ENCODE measurements at regions not wholly inside any gene's neighbourhood (a gene's known extent, or its start where the extent isn't known, plus 50 kb on each side); places are given as distances from the start of the nearest gene placed in this dataset.
"Not testable (repeated sequence)": the region's sequence is repeated elsewhere in the genome, so short reads cannot be mapped to it uniquely, and the experiment has no call there.

DNA sequence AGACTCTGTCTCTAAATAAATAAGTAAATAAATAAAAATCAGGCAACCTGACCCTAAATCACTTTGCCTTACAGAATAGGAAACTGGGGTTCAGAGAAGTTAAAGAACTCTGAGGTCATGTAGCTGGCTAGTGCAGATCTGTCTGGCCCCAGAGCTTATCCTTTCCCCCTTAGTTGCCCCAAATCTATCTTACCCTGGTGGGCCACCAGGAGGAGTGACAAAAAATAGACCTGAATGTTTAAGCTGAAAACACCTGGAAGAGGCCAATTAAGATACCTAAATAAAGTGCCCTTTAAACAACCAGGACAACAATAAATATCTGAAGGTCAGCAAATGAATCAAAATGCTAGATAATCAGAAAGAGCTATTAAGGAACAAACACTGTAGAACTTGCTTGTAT is 59.7 kb downstream of the TEX35 start:
- DNase-seq (ENCODE audit: low read depth, low spot score): no peak

GRCh38 chr1:178573330-178573729 is 60.4 kb downstream of the TEX35 start:
- no peak overlapping the region for H3K27ac ChIP-seq
- no peak for DNase-seq (ENCODE audit: low read depth, low spot score)

More for the DNA sequence above, 59.7 kb downstream of the TEX35 start:
- no peak overlapping the region for H3K27ac ChIP-seq

DNA sequence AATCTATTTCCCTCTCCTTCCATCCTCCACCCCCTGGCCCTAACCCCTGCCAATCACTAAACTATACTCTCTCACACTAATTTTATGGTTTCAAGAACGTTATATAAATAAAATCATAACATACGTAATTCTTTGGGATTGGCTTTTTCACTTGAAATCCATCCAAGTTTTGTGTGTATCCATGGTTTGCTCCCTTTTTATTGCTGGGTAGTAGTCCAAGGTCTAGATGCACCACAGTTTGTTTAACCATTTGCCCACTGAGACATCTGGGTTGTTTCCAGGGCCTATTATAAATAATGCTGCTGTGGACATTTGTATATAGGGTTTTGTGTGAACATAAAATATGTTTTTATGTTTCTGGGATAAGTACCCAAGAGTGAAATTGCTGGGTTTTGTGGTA is 61.4 kb downstream of the TEX35 start:
- no peak for DNase-seq (ENCODE audit: low read depth, low spot score)
- no peak overlapping the region for H3K27ac ChIP-seq

GRCh38 chr1:178575611-178576361 is 62.9 kb downstream of the TEX35 start:
- DNase-seq (ENCODE audit: low read depth, low spot score): no peak
- H3K27ac ChIP-seq: no peak overlapping the region

DNA sequence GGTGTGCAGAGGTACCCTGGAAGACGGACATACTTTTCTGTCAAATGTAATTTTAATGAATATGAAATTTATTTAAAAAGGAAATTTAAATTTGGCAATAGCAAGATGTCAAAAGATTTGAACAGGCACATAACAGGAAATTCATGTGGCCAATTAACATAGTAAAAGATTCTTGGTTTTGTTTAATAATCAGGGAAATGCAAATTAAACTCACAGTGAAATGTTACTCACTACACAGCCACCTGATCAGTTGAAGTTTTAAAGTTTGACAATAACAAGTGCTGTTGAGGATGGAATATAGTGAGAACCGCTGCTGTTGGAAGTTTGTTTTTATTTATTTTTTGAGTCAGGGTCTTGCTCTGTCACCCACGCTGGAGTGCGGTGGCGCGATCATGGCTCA is 63.9 kb downstream of the TEX35 start:
- no peak overlapping the region for H3K27ac ChIP-seq
- DNase-seq (ENCODE audit: low read depth, low spot score): no peak

DNA sequence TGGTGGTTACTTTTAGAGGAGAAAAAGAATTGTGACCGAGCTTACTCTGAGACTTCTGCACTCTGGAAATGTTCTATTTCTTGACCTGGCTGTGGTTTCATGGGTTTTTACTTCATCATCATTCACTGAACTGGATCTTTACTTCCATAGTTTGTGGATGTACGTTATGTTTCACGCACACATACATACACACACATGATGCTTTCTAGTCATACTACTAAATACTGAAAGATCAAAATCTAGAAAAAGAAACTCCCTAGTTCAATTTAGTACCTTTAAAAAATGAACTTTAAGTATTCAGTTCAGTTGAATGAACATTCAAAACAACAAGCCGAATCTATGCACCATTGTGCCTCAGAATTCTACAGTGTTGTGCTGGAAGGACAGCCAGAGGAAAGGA is 65.0 kb downstream of the TEX35 start:
- H3K27ac ChIP-seq: no peak overlapping the region

GRCh38 chr1:178578541-178578940 is 65.6 kb downstream of the TEX35 start:
- no peak overlapping the region for H3K27ac ChIP-seq

More for the DNA sequence above, 65.0 kb downstream of the TEX35 start:
- no peak for DNase-seq (ENCODE audit: low read depth, low spot score)

GRCh38 chr1:178579095-178579494 is 66.2 kb downstream of the TEX35 start:
- H3K27ac ChIP-seq: no peak overlapping the region
- DNase-seq (ENCODE audit: low read depth, low spot score): no peak

More at GRCh38 chr1:178578541-178578940, 65.6 kb downstream of the TEX35 start:
- no peak for DNase-seq (ENCODE audit: low read depth, low spot score)

DNA sequence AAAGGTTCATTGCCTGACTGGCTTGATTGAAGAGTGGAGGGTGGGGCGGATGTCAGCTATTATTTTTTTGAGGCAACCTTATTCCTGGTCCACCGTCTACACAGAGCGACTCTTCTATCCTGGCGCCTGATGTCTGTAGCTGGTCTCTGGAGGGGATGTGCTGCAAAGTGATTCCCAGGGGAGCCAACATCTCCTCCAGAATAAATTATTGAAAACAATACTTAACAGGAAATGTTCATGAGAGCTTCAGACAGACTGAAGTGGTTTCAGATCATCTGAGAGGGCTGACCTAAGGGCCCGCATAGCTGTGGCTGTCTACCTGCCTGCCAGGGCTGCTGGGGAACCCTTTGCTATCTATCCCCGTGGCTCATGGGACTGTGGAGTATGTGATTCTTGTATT is 66.7 kb downstream of the TEX35 start:
- no peak for DNase-seq (ENCODE audit: low read depth, low spot score)
- no peak overlapping the region for H3K27ac ChIP-seq

- DNase-seq (ENCODE audit: low read depth, low spot score): no peak
- H3K27ac ChIP-seq: no peak overlapping the region
Measured at GRCh38 chr1:178580096-178580495, 67.2 kb downstream of the TEX35 start.

DNA sequence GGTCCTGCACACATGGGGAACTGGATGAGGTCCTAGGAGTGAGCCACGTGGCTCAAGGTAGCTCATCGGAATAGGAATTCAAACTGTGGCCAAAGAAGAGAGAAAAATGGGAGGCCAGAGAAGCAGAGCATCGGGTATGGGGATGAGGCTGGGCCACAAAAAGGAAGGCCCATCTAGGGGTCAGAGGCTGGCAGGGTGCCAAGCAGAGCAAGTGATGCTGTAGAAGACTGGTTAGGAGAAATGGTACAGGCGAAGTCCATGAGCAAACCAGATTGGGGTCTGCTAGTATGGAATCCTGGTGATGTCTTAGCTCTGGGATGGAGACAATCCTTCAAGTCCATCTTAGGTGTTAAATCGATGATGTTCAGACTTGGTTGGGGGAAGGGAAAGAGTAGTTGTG is 68.0 kb downstream of the TEX35 start:
- DNase-seq (ENCODE audit: low read depth, low spot score): no peak
- H3K27ac ChIP-seq: no peak overlapping the region

DNA sequence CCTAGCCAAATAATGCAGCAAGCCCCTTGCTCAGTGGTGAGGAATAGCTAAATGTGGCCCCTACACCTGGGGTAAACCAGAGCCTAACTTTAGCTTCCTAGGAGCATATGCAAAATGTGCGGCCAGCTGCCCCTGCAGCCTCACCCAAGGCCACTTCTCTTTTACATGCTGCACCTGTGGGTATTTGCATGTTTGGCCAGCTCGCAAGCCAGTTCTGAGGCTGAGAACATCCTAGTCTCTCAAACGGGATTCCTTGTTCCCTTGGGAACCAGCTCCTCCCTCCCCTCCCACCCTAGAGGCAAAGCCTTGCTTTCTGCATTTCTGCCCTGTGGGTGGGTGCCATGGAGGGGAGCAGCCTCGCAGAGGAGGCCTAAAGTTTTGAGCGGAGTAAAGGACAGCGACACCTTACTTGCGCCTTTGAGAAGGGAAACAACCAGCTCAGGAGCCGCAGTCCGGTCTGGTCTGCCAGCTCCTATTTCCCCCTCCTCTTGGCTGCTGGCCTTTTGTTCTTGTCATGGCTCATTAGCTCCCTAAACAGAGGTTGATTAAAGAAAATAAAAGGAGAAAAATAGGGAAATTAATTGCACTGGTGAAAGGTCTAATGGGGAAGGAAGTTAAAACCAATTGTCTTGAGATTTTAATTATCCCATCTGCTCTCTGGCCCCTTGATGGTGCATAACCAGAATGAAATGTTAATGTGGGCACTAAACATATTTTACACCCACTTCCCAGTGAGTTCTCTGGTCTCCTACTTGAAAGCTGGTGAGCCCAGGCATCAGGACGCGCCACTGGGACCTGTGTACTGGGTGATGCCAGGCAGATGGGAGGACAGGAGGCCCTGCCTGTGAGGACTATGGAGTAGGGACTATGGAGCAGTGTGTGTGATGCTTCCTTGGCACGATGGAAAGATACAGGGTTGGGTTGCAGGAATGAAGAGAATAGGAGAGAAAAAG is 68.7 kb downstream of the TEX35 start:
- DNase-seq (ENCODE audit: low read depth, low spot score): no peak
- H3K27ac ChIP-seq: no peak overlapping the region

DNA sequence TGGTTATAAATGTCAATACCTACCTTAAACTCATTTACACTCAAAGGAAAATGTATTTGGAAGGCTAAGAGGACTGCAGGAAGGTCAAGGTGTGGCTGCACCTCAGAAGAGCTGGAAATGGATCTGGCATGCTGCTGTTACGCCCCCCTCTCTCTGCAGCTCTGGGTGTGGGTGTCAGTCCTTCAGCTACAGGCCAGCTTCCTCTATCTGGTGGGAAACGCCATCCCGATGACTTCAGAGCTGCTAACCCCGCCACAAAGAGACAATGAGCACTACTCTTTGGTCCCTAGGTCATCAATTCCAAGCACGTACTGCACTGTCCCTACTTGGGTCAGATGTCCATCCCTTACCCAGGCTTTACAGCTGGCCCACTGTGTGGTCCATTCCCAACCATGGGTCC is 74.2 kb downstream of the TEX35 start:
- H3K27ac ChIP-seq: no peak overlapping the region
- DNase-seq (ENCODE audit: low read depth, low spot score): no peak

GRCh38 chr1:178587975-178588374 is 75.1 kb downstream of the TEX35 start:
- no peak overlapping the region for H3K27ac ChIP-seq
- no peak for DNase-seq (ENCODE audit: low read depth, low spot score)

DNA sequence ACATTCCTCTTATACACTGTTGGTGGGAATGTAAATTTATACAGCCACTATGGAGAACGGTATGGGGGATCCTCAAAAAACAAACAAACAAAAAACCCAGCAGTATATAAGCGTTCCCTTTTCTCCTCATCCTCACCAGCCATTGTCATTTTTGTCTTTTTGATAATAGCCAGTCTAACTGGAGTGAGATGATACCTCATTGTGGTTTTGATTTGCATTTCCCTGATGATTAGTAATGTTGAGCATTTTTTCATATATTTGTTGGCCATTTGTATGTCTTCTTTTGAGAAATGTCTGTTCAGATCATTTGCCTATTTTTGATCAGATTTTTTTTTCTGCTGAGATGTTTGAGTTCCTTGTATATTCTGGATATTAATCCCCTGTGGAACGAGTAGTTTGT is 76.1 kb downstream of the TEX35 start:
- DNase-seq (ENCODE audit: low read depth, low spot score): not testable (repeated sequence)

DNA sequence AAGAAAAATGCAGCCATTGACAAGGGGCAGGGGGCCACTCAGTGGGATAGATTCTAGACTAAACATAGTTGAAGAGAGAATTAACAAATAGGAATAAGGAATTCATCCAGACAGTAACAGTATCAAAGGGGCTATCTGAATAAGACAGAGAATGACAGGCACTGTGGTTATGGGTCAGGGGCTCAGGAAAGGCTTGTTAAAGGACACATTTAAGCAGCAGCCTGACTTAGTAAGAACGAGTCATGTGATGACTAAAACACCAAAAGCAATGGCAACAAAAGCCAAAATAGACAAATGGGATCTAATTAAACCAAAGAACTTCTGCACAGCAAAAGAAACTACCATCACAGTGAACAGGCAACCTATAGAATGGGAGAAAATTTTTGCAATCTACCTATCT is 78.9 kb downstream of the TEX35 start:
- H3K27ac ChIP-seq; DNase-seq (ENCODE audit: low read depth, low spot score): not testable (repeated sequence)

More for the DNA sequence above, 76.1 kb downstream of the TEX35 start:
- H3K27ac ChIP-seq: not testable (repeated sequence)

GRCh38 chr1:178593515-178593914 is 80.6 kb downstream of the TEX35 start:
- H3K27ac ChIP-seq: no peak overlapping the region
- DNase-seq (ENCODE audit: low read depth, low spot score): no peak

DNA sequence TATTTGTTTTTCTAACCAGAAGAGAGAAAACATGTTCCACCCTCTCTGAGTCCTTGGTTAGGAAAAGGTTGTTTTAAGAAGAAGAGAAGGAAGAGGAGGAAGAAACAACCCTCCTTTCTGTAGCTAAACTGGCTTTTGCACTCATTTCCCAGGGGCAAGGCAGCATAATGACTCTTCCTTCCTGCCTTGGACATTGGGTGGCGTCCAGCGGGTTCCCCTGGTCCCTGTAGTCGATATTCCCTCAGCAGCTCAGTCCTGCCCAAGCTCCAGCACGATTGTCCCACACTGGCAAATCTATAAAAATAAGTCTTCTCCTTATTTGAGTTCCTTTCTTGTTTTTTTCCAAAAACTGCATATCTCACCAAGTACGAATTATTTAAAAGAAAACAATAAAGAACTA is 81.2 kb downstream of the TEX35 start:
- DNase-seq (ENCODE audit: low read depth, low spot score): no peak
- H3K27ac ChIP-seq: no peak overlapping the region

- no peak for DNase-seq (ENCODE audit: low read depth, low spot score)
Measured at GRCh38 chr1:178595491-178595890, 82.6 kb downstream of the TEX35 start.

DNA sequence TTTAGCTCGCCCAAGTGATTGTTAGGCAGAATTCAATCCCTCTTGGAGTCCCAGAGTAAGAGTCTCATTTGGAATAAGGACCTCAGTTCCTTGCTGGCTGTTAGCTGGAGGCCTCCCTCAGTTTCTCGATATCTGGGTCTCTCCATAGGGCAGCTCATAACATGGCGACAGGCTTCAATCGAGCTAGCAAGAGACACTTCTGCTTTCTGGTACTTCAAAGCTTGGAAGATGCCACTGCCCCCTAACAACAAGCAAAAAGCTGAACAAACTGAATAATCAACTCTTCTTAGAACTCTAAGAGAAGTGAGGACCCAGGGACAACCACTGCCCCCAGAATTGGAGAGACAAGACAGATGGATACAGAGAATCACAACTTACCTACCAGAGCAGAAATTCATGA is 86.2 kb downstream of the TEX35 start:
- H3K27ac ChIP-seq: no peak overlapping the region
- no peak for DNase-seq (ENCODE audit: low read depth, low spot score)

More at GRCh38 chr1:178595491-178595890, 82.6 kb downstream of the TEX35 start:
- no peak overlapping the region for H3K27ac ChIP-seq

- H3K27ac ChIP-seq: no peak overlapping the region
- DNase-seq (ENCODE audit: low read depth, low spot score): no peak
Measured at GRCh38 chr1:178599745-178600144, 86.8 kb downstream of the TEX35 start.
